ENCODE measurements at regions not wholly inside any gene's neighbourhood (a gene's known extent, or its start where the extent isn't known, plus 50 kb on each side); places are given as distances from the start of the nearest gene placed in this dataset.

DNA sequence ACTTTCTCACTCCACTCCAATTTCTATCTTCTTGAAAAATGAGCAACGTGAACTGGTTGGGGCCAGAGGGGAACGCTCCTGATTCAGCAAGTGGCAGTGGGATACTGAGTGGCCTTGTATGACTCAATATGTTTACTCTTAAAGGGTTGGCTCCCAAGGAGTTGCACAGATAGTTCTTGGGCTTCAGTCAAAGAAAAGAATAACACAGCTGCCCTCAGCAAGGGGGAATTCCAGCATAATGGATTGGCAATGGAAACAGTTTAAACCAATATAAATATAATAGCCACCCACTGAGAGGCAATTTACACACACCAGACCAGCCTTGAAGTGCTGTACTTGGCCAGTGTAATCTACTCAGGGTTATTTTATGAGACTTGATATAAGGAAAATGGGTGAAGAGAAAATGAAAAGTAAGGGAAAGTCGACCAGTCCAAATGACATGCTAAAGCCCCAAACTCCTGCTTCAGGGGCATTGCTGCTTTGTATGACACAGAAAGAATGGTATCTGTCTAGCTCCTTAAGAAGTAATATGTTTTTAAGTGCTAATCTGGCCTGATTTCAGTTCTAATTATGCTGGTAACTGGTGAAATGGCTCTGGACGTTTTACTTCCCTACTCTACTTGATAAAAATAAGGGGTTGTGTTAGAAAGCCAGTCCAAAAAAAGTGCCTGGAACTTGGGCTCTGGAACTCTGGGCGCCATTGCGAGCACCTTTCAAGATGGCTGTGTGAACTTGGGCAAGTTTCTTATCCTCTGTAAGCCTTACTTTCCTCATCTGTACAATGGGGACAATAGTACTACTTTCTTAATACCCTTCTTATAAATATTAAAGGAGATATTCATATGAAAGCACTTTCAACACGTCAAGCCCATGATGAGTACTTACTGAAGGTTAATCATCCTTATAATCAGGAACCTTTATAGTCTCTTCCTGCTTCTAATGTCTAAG lies 712.9 kb upstream of the MAP3K7 start:
- peak; percentile 8 for DNase-seq (ENCODE audit: low read depth)

DNA sequence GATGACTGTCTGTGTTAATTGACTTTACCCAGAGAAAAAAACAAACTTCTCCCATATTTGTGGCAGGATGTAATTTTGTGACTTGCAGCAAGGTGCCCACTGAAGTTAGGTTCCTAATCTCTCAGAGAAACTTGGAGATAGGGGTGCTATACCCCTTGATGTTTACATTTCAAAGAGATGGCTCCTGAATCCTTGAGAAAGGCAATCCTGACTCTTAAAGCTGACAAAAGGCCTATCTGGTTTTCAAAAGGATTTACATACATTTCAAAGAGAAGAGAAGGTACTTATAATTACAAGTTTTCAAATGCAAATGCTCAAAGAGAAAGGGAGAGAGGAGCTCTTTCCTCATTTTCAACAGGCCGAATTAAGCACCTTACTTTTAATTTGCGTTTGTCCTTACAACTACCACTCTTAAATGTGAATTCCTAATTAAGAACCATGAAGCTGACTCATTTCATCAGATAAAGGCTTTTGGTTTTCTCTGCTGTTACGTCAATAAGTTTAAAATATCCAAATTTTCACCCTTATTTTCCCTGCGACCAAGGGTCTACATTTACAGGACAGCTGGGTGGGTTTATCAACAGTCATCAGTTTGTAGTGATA lies 711.8 kb upstream of the MAP3K7 start:
- DNase-seq (ENCODE audit: low read depth): no peak

DNA sequence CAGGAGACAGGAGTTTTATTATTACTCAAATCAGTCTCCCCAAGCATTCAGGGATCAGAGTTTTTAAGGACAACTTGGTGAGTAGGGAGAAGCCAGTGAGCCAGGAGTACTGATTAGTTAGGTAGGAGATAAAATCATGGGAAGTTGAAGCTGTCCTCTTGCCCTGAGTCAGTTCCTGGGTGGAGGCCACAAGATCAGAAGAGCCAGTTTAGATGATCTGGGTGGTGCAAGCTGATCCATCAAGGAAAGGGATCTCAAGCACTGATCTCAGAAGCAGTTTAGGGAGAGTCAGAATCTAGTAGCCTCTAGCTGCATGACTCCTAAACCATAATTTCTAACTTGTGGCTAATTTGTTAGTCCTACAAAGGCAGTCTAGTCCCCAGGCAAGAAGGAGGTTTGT lies 706.5 kb upstream of the MAP3K7 start:
- peak; percentile 5 for DNase-seq (ENCODE audit: low read depth)

DNA sequence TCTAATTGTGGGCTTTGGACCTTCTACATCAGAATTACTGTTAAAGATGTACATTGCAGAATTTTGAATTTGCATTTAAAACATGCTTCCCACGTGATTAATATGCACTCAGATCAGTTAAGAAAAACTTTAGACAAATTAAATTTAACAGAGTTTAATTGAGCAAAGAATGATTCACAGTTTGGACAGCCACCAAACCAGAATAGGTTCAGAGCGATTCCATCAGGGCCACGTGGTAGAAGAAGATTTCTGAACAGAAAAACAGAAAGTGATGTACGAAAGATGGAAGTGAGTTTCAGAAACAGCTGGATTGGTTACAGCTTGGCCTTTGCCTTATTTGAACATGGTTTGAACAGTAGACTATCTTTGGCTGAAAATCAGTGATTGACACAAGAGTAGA lies 704.2 kb upstream of the MAP3K7 start:
- no peak for DNase-seq (ENCODE audit: low read depth)

DNA sequence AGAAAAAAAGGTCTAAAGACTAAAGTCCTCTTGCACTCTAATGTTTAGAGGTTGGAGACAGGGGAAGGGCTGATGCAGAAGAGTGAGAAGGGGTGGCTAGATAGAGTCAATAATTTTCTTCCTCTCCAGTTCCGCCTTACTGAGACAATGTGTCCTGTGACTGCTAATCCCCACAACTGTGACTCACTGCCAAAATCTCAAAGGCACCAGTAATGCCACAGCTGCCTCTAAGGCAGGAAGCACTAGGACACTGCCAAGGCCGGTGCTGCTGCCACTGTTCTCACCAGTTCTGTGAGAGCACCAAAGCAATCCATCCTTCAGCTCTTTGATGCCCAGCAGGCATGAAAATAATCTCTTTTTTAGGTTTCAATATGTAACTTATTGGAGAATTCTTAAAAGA lies 701.9 kb upstream of the MAP3K7 start:
- DNase-seq (ENCODE audit: low read depth): peak; percentile 10

DNA sequence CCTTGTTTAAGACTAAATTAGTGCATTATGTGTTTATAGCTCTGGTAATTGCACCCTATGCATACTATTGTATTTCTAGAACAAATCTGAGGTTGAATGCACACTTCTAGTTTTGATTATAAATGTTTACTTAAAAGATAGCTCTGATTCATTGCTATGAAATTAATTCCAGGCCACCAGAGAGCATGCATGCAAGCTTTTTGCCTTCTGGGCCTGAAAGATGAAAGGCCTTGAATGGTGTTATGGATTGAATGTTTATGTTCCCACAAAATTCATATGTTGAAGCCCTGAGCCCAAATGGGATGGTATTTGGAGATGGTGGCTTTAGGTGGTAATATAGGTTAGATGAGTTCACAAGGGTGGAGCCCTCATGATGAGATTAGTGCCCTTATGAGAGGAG lies 695.0 kb upstream of the MAP3K7 start:
- no peak for DNase-seq (ENCODE audit: low read depth)

DNA sequence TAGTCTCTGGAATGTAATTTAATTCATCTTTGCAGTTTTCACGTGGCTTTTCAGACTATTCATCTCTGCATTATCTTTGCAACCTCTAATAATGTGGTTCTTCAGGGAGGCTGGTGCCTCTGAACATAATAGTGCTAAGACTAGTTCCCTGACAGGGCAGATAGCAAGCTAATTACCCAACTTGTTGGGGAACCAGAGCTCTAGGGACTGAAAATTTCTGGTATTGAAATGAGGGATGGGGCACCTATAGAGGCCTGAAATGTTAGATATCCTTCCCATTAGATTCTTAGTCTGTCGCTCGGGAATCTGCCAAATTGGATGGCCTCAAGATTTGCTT lies 693.6 kb upstream of the MAP3K7 start:
- no peak for DNase-seq (ENCODE audit: low read depth)

DNA sequence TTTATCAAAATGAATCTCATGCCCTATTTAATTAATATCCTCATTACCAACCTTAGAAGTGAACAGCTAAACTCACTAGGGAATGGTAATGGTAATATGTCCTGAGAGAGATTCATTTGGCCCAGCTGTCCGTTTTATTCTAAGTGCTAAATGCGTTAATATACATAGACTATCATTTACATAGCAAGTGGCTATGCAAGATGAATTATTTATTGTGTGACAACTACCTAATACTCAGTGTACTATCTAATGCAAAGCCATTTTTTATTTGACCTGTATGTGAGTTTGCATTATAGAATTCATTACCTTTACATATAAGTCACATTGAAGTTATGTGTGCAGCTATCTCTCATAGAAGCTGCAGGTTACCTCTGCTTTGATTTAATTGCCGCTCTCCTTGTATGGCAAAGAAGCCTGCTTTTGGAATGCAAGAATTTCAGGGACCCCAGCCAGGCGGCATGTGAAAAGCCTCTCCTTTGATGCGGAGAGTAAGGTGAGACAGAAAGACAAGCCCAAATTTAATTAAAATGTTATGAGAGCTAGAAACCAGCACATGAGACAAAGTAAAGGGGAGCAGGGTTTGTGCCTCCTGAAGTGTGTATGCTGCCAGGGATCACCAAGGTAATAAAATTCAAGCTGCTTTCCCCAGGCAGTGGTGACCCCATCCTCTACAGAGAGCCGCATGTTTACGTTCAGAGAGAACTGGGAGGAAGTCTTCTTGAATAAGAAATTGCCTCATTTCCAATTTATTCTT lies 693.0 kb upstream of the MAP3K7 start:
- no peak for DNase-seq (ENCODE audit: low read depth)

DNA sequence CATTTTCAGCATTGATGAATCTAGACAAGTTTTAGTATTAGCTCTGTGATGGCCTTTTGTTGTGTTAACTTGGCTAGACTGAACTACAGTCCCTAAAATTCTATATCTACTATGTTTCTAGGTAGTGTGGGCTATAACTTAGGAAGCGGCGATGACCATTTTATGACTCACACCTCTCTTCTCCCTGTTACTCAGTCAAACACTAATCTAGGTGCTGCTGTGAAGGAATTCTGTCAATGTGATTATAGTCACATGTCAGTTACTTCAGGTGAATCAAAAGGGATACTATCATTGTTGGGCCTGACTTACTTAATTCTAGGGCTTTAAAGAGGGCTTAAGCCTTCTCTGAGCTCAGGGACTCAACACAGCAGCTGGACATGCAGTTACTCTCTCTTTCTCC lies 691.5 kb upstream of the MAP3K7 start:
- DNase-seq (ENCODE audit: low read depth): no peak

DNA sequence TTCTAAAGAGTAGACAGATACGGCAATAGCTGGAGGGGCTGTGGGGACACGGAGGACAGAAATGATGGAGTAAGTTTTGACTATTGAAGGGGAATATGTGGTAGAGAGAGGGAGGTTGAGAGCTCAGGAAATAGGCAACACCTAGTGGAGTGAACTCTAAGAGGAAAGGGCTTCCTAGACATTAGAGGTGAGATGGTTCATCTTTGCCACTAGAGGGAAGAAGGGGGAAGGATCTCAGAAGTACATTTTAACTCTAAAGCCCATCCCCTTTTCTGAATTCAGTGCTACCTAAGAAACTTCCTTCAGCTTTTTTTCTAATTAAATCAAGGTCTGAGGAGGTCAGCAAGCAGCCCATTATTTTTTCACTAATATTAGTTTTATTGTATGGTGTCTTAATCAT lies 689.4 kb upstream of the MAP3K7 start:
- no peak for DNase-seq (ENCODE audit: low read depth)

DNA sequence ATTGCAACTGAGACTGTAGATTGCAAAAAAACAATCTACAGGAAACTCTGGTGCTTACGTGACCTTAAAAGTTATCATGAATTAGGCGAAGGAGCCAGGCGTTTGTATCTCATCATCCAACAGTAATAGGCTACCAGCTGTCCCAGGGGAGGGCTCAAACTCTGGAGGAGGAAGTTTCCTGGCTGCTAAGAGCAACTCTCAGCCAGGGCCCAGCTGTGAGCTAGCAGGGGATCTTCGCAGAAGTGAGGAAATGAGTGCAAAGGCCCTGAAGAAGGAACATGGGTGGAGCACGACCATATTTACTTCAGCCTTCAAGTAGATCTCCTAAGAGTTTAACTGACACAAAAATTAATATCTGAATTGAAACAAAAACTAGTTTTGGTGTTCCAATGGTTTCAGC lies 686.9 kb upstream of the MAP3K7 start:
- DNase-seq (ENCODE audit: low read depth): no peak

DNA sequence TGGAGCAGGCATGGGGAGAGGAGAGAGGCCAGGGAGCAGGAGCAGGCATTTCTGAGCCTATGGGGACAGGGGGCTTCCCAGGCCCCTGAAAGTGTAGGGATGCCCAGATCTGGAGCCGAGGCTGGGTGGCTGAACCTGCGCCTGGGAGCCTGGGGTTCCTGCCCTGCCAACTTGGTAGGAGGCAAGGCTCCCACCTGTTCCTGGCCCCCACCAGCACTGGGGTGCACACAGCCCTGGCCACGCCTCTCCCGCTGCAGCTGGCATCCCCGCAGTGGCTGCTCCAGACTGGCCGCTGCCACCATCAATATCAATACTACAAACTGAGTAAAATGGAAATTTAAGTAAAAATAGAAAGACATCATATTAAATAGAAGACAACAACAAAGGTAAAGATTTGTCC lies 684.9 kb upstream of the MAP3K7 start:
- no peak for DNase-seq (ENCODE audit: low read depth)

DNA sequence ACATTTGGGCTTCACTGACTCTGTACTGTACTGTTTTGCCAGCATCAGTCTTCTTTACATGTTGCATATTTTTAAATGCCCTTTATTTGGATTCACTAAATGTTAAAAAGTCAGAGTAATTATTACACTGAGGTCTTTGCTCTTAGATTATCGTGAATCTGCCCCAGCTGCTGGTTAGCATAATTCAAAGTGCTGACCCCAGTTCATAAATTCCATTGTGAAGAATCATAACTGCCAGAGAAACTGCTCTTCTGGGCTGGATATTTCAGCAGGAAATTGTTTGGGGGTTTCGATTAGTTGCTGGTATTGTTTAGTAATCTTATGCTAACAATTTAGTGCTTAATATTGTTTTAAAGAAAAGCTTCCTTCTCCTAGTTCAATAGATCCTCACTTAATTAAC lies 682.1 kb upstream of the MAP3K7 start:
- no peak for DNase-seq (ENCODE audit: low read depth)

DNA sequence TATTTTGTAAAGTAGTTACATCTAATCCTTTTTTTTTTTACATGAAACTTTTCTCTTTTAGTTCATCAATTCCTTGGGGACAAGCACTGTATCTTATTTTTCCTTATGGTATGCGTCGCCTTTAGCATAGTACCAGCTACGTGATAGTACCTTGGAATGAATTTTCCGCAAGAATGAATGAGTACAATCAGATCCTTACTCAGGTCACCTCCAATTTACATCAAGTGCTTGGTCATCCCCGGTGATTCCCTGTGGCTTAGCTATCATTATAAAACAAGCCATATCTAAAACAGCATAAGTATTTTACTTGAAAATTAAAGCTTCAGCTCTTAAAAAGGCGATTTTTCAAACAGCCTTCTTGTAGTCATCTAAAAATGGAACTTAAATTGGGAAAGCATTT lies 680.4 kb upstream of the MAP3K7 start:
- no peak for DNase-seq (ENCODE audit: low read depth)

DNA sequence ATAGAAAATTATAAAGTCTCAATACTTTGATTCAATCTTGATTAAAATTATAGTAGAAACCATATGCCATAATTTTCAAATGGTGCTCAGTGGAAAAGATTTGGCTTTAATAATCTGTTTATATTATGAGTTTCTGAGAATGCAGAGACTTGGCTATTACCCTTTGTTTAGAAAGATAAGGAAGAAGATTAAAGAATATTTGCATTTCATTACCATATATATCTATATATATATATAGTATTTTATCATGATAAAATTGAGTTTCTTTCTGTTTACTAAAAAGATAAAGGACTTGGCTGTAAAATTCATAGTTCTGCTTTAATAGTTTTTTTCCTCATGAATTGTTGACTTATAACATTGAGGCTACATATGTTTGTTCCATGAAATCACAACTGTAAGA lies 679.3 kb upstream of the MAP3K7 start:
- no peak for DNase-seq (ENCODE audit: low read depth)

DNA sequence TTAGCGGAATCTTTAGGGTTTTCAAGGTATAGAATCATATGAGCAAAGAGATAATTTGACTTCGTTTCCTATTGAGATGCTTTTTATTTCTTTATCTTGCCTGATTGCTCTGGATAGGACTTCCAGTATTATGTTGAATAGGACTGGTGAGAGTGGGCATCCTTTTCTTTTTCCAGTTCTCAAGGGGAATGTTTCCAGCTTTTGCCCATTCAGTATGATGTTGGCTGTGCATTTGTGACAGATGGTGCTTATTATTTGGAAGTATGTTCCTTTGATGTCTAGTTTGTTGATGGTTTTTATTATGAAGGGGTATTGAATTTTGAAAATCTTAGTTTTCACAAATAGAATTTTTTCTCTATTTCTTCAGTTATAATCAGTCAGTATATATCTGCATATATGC lies 656.6 kb upstream of the MAP3K7 start:
- no peak for DNase-seq (ENCODE audit: low read depth)

DNA sequence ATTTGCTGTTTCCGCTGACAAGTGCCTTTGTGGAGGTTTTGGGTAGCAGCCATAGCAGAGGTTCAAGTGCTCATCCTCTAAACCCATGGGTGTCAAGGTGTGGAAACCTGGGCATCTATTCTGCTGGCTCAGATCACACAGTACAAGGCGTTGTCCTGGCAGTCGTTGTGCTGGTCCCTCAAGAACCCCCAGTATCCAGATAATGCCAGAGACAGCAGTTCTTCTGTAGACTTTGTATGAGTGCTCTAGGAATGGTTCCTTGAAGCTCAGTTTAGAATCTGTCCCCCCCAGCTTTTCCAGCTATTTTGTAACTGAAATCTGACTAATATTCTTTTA lies 655.7 kb upstream of the MAP3K7 start:
- DNase-seq (ENCODE audit: low read depth): no peak

DNA sequence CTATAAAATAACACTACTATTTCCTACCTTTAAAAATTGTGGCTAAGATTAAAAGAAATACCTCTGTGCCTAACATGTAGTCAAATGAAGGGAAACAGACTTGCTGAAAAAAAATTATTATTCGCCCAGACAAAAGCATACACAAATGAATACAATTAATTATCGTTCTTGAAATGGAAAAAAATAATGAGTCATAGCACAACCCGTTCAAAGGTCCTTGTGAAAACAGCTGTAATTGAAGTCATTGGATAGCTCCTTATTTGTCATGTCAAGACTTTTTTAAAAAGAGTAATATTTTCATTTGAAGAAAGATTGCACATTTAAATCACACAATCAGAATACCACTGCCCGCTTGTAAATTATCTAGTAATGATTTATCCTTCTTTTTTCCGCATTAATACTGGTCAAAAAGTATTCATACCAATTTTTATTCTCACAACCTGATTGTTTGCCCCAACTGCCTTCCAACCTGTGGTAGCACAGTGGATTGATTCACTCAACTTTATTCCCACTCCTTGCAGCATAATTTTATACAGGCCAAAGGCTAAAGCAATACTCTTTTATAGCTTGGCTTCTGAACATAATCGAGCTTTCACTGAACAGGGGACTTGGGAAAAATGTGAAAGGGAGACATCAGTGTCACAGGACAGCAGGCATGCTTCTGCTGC lies 655.2 kb upstream of the MAP3K7 start:
- no peak for DNase-seq (ENCODE audit: low read depth)

DNA sequence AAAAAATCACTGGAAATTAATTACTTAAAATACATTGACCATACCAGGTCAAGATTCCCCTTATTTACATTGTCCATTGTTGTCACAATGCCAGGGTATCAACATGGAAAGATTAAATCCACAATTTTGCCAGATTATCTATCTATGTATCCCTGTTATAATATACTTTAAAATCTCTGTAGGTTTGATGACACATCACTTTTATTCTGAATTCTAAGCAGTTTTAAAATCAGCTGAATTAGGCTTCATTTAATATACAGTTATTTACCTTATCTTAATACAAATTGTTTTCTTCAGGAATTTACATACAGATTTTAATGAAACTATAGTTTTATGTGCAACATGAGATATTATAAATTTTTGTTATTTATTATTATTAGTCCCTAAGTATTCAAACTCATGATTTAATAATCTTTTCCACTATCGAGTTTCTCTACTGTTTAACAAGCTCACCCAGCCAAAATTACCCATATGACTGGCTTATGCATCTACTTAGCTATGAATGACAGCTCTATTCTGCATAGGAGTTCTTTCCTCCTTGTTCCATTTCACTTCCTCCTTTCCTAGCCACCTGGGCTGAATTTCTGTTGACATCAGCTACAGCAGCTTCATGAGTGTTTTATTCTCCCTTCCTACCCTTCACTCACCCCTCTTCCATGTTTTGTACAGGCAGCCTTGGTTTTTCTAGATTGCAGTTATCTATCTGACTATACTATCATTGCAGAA lies 654.2 kb upstream of the MAP3K7 start:
- DNase-seq (ENCODE audit: low read depth): no peak

DNA sequence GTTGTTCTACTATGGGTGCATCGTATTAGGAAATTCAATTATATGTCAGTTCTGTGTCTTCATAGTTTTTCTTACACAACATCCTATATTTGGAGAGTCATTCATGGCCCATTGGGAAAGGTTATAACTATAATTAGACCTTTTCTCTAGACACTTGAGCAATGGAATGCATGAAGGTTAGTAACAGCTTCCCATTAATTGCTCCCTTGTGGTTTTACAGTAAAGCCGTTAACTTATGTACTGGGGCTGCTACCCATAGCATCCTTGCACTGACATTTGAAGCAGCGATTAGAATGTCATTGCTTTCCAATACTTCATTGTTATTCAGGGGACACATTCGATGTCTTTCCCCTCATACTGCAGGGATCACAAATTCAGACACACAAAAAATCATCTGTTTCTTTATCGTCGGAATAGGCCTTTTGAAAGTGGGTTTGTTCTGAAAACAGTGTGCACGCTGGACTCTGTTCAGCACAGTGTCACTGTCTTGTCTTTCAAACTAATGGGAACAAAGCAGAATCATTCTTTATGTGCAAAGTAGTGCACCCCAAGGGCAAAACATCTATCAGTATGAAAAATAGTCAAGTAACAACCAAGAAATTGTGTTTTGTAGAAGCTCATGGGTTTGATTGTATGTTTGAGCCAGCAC lies 634.3 kb upstream of the MAP3K7 start:
- peak; percentile 2 for DNase-seq (ENCODE audit: low read depth)

DNA sequence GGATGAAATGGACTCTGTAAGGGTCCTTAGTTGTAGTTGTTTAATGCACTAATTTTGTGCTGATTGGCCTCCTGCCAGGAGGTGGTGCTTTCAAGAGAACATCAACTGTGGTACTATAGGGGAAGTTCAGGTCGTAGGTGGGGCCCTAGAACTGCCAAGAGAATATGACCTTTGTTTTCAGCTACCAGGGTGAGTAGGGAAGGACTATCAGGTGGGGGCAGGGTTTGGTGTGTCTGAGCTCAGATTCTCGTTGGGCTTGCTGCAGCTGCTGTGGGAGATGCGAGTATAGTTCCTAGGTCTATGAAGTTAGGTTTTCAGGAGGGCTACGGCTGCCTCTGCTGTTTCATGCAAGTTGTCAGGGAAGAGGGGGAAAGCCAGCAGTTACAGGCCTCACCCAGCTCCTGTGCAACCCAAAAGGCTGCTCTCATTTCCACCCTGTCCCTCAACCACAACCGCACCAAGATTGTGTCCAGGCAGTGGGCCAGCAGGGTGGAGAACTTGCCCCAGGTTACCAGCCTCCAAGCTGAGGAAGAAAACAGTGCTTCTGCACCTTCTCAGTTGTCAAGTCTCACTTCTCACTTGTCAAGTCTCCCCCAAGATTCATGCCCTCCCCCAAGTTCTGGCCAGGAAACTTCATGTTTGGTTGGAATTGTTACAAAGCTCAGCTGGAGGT lies 626.5 kb upstream of the MAP3K7 start:
- DNase-seq (ENCODE audit: low read depth): no peak

All from RPMI7951 (cell line).